B cell (primary cell): ENCODE measurements at regions not wholly inside any gene's neighbourhood (a gene's known extent, or its start where the extent isn't known, plus 50 kb on each side); places are given as distances from the start of the nearest gene placed in this dataset.

Experiments used
- ATAC-seq: fragments of 200-7000 bp; cut with Tn5 transposase; one replicate; pipeline ENCODE4 v1.10.0; 2021; ENCODE audit warnings: low read depth, mild to moderate bottlenecking, moderate number of reproducible peaks, moderate library complexity
- CTCF ChIA-PET: fragments of 350-600 bp; sonication (Branson Sonifier 250); formaldehyde crosslinking; loops from one replicate; lab custom pipeline; 2021; ENCODE audit warnings: antibody characterized with exemption, inconsistent platforms; lab: Charles Lee
- POLR2A ChIA-PET: fragments of 350-600 bp; sonication (Branson Sonifier 250); formaldehyde crosslinking; loops from one replicate; lab custom pipeline; 2021; ENCODE audit warnings: antibody characterized with exemption; lab: Charles Lee
- DNase-seq: peaks from one replicate; pipeline ENCODE4 v3.0.0; 2013
- H2AFZ ChIP-seq: 2 replicates; pipeline ENCODE4 v1.6.1; 2012; ENCODE audit warnings: mild to moderate bottlenecking, low read depth, low read length; ENCODE audit not compliant: insufficient read depth, poor library complexity, severe bottlenecking
- H3K27ac ChIP-seq, 2 donors: 1 replicate in 1 of 2; 2 replicates in 1 of 2; pipeline ENCODE4 v1.5.1; 2012 to 2013; ENCODE audit warnings: low read length in 2 of 2, mild to moderate bottlenecking in 2 of 2, moderate library complexity in 1 of 2
- H3K27me3 ChIP-seq, 4 experiments: fragments of 200-600 bp in 1 of 4; sonication (generic) in 1 of 4; replicated peaks in 1 of 4; 1 replicate in 2 of 4; 2 replicates in 2 of 4; pipeline versions ENCODE4 v1.6.1 to v1.7.0; 2013 to 2016; ENCODE audit warnings: low read length in 3 of 4, mild to moderate bottlenecking in 2 of 4, mixed read lengths in 1 of 4, moderate library complexity in 1 of 4; ENCODE audit not compliant: insufficient read depth in 4 of 4, control insufficient read depth in 3 of 4; ENCODE audit errors: control extremely low read depth in 1 of 4
- H3K36me3 ChIP-seq, 2 experiments: replicated peaks in 1 of 2; 1 replicate in 1 of 2; 2 replicates in 1 of 2; pipeline versions ENCODE4 v1.6.1 to v1.7.1; 2013; ENCODE audit warnings: low read length in 1 of 2; ENCODE audit not compliant: insufficient read depth in 2 of 2, control insufficient read depth in 1 of 2; ENCODE audit errors: control extremely low read depth in 1 of 2, extremely low read depth in 1 of 2
- H3K4me1 ChIP-seq, 2 donors: fragments of 200-600 bp in 1 of 2; sonication (generic) in 1 of 2; 1 replicate in 1 of 2; 2 replicates in 1 of 2; pipeline versions ENCODE4 v1.5.1 to v1.6.1; 2013 to 2017; ENCODE audit warnings: low read length in 2 of 2; ENCODE audit not compliant: control insufficient read depth in 2 of 2, insufficient read depth in 2 of 2
- H3K4me2 ChIP-seq: replicated peaks from 2 replicates; pipeline ENCODE3; 2012; ENCODE audit warnings: mild to moderate bottlenecking, low read depth, low read length; ENCODE audit not compliant: poor library complexity, severe bottlenecking
- H3K4me3 ChIP-seq, 5 experiments: fragments of 200-600 bp in 1 of 5; sonication (generic) in 1 of 5; 1 replicate in 3 of 5; 2 replicates in 2 of 5; pipeline versions ENCODE4 v1.5.1 to v1.7.0; 2011 to 2016; ENCODE audit warnings: low read length in 4 of 5, mild to moderate bottlenecking in 4 of 5, low read depth in 2 of 5, control low read depth in 1 of 5, moderate library complexity in 1 of 5; ENCODE audit not compliant: insufficient read depth in 1 of 5; ENCODE audit errors: control extremely low read depth in 1 of 5, extremely low read depth in 1 of 5
- H3K79me2 ChIP-seq: fragments of 200-600 bp; sonication (generic); one replicate; pipeline ENCODE4 v1.6.0; 2016; ENCODE audit warnings: low read length; ENCODE audit not compliant: control insufficient read depth, insufficient read depth
- H3K9ac ChIP-seq: fragments of 200-600 bp; sonication (generic); 2 replicates; pipeline ENCODE4 v1.6.1; 2017; ENCODE audit warnings: mild to moderate bottlenecking, low read length, moderate library complexity
- H3K9me3 ChIP-seq, 3 donors: one replicate each; pipeline versions ENCODE4 v1.6.1 to v1.7.1; 2013; ENCODE audit warnings: low read length in 2 of 3; ENCODE audit not compliant: control insufficient read depth in 2 of 3, insufficient read depth in 1 of 3; ENCODE audit errors: control extremely low read depth in 1 of 3
- H4K20me1 ChIP-seq: 2 replicates; pipeline ENCODE4 v1.6.0; 2012; ENCODE audit warnings: mild to moderate bottlenecking, low read length; ENCODE audit not compliant: insufficient read depth, control insufficient read depth, poor library complexity, severe bottlenecking
- H3K27ac Mint-ChIP-seq: one replicate; pipeline ENCODE4 v1.8.0; 2021; ENCODE audit warnings: mixed read lengths
- H3K27me3 Mint-ChIP-seq: one replicate; pipeline ENCODE4 v1.8.0; 2021; ENCODE audit warnings: mixed read lengths
- H3K4me1 Mint-ChIP-seq: one replicate; pipeline ENCODE4 v1.8.0; 2021; ENCODE audit warnings: mixed read lengths
- H3K4me3 Mint-ChIP-seq: one replicate; pipeline ENCODE4 v1.8.0; 2021; ENCODE audit warnings: mixed read lengths
- H3K9me3 Mint-ChIP-seq: one replicate; pipeline ENCODE4 v1.8.0; 2022; ENCODE audit warnings: mixed read lengths; ENCODE audit not compliant: insufficient read depth
- EZH2 ChIP-seq: IDR thresholded peaks from 2 replicates; pipeline ENCODE4 v1.6.1; 2012; ENCODE audit warnings: borderline replicate concordance, low read depth, mild to moderate bottlenecking, moderate library complexity, low read length; ENCODE audit not compliant: insufficient read depth, poor library complexity, severe bottlenecking
- WGBS: methylation state at CpG from one replicate; pipeline ENCODE4 v1.1.5; 2013; ENCODE audit warnings: missing lambda C conversion rate; ENCODE audit not compliant: insufficient coverage; 5-methylcytosine and 5-hydroxymethylcytosine counted together
- intact Hi-C: fragments of 100-400 bp; cut with micrococcal nuclease; formaldehyde crosslinking; loops from one replicate; pipeline ENCODE4 v1.10.0; 2022
- TF ChIP-seq, protein P1 (sequence below): fragments of 200-600 bp; IDR thresholded peaks from one replicate; pipeline ENCODE4 v1.8.0; 2022; ENCODE audit warnings: antibody characterized with exemption, mild to moderate bottlenecking

DNA sequence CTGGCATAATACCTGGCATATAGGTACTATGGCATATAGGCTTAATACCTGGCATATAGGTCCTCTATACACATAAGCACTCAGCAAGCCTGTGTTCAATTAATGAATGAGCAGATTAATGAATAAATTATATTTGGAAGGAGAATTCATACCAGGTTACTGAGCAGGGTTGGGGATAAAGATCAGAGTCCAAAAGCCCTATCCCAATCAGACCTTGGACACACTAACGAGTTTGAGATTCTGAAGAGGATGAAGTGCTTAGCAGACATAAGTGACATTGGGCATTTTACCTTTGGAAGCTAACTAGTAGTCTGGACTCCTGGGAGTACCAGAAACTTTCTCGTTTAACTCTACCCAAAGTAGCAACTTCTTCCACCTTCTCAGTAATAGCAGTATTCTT is 63.3 kb upstream of the ARHGAP29 start:
- 86% methylated on average over 1 of the region's 2 CpGs for WGBS
- POLR2A ChIA-PET, result no interaction called here
- CTCF ChIA-PET, result no interaction called here
- H3K79me2 ChIP-seq, result no peaks in the 10 kb centered on the region
- no peak overlapping the region for H2AFZ ChIP-seq
- H3K9me3 Mint-ChIP-seq, result no peaks in the 10 kb centered on the region
- intact Hi-C loops, result no loop called here
- no peak for ATAC-seq
- H3K4me3 ChIP-seq, result no peak overlapping the region
- H3K4me3 Mint-ChIP-seq, result no peak overlapping the region
- no peaks in the 10 kb centered on the region for H3K4me1 ChIP-seq
- H3K36me3 ChIP-seq, result no peaks in the 10 kb centered on the region
- peaks cover 0 to 3% (median 0%) of the 10 kb centered on the region in 3 donors for H3K9me3 ChIP-seq
- H3K27ac ChIP-seq, result no peak overlapping the region
- no peak overlapping the region for H3K4me2 ChIP-seq
- TF ChIP-seq, protein P1, sequence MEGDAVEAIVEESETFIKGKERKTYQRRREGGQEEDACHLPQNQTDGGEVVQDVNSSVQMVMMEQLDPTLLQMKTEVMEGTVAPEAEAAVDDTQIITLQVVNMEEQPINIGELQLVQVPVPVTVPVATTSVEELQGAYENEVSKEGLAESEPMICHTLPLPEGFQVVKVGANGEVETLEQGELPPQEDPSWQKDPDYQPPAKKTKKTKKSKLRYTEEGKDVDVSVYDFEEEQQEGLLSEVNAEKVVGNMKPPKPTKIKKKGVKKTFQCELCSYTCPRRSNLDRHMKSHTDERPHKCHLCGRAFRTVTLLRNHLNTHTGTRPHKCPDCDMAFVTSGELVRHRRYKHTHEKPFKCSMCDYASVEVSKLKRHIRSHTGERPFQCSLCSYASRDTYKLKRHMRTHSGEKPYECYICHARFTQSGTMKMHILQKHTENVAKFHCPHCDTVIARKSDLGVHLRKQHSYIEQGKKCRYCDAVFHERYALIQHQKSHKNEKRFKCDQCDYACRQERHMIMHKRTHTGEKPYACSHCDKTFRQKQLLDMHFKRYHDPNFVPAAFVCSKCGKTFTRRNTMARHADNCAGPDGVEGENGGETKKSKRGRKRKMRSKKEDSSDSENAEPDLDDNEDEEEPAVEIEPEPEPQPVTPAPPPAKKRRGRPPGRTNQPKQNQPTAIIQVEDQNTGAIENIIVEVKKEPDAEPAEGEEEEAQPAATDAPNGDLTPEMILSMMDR, result no peak
- no peak for TF ChIP-seq EZH2
- H3K27me3 ChIP-seq, result peaks cover 0 to 9% (median 0%) of the 10 kb centered on the region in 4 experiments
- DNase-seq, result no peak
- H3K27ac Mint-ChIP-seq, result no peak overlapping the region
- no peaks in the 10 kb centered on the region for H3K4me1 Mint-ChIP-seq
- no peaks in the 10 kb centered on the region for H4K20me1 ChIP-seq
- H3K27me3 Mint-ChIP-seq, result peaks cover 22% of the 10 kb centered on the region
- H3K9ac ChIP-seq, result no peak overlapping the region

DNA sequence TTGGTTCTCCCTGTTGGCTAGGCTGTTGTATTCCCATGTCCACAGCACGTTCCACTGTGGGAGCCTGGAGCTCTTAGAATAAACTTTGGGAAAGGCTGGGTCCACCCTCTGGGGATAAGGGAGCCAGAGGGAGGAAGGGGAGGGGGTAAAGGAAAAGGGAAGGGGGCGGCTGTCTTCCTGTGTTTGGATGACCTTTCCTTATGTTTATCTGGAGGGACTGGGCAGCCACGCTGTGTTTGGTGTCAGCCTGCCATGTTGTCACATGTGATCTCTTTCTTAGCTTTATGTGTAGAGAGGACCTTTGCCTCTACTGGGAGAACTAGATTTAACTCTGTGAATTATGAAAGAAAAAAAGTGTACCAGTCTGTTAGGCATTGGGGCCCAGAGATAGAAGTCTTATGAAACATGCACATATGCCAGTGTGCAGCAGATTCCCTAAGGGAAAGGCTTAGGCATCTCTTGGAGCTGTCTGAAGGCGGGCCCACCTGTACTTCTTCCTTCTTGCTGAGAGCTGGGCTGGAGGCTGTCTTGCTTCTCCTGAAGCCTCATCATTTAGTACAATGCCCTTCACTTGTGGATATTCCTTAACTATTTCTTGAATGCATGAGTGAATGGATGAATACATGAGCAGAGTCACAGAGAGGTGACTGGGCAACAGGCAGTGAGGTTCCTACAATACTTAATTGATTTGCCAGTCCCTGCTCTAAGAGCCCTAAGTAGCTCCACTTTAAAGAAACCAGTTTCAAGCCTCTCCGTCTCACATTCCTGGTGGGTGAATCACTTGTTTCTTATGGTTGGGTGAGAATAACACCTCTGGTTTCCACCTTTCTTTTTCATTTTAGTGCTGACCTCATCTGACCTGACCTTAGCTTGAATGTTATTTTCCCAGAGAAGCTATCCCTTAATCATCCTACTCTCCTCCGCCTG is 62.5 kb upstream of the ARHGAP29 start:
- H3K9me3 ChIP-seq, result peaks cover 0 to 3% (median 0%) of the 10 kb centered on the region in 3 donors
- no peak for TF ChIP-seq EZH2
- TF ChIP-seq, protein P1, result no peak
- Mint-ChIP-seq H3K9me3 (no peaks in the 10 kb centered on the region), H3K4me3 (no peak overlapping the region), H3K27ac (no peak overlapping the region), H3K27me3 (peaks cover 15% of the 10 kb centered on the region), H3K4me1 (no peaks in the 10 kb centered on the region)
- ChIA-PET CTCF (no interaction called here), POLR2A (no interaction called here)
- WGBS, result 78% methylated on average over 4 of the region's 6 CpGs
- H3K27me3 ChIP-seq, result peaks cover 0 to 9% (median 0%) of the 10 kb centered on the region in 4 experiments
- no peak overlapping the region for H3K9ac ChIP-seq
- no peaks in the 10 kb centered on the region for H4K20me1 ChIP-seq
- H3K79me2 ChIP-seq, result no peaks in the 10 kb centered on the region
- ATAC-seq (no peak), DNase-seq (no peak)
- no peaks in the 10 kb centered on the region for H3K36me3 ChIP-seq
- no peak overlapping the region for H2AFZ ChIP-seq
- no peaks in the 10 kb centered on the region for H3K4me1 ChIP-seq
- no peak overlapping the region for H3K4me3 ChIP-seq
- intact Hi-C loops, result no loop called here
- H3K4me2 ChIP-seq, result no peak overlapping the region
- no peak overlapping the region for H3K27ac ChIP-seq
